Prostate gland (tissue), 2 donors: ENCODE measurements at regions not wholly inside any gene's neighbourhood (a gene's known extent, or its start where the extent isn't known, plus 50 kb on each side); places are given as distances from the start of the nearest gene placed in this dataset.
A peak's percentile ranks its signal among the peaks of the same experiment; 100 is the strongest.

Source experiments
- DNase-seq: peaks from one replicate; pipeline ENCODE4 v3.0.0-alpha.2; 2019; ENCODE audit warnings: low spot score
- H3K27ac ChIP-seq, 2 donors: fragments of 200-600 bp; sonication (generic); 2 replicates each; pipeline ENCODE4 v1.5.1; 2017 to 2019
- H3K27me3 ChIP-seq: fragments of 200-600 bp; sonication (generic); replicated peaks from 2 replicates; pipeline ENCODE4 v1.5.1; 2019; ENCODE audit not compliant: insufficient read depth
- H3K36me3 ChIP-seq, 2 donors: fragments of 200-600 bp; sonication (generic); 1 replicate in 1 of 2; 2 replicates in 1 of 2; pipeline versions ENCODE4 v1.5.1 to v1.8.1; 2017 to 2019
- H3K4me1 ChIP-seq: fragments of 200-600 bp; sonication (generic); replicated peaks from 2 replicates; pipeline ENCODE4 v1.5.1; 2019
- H3K4me3 ChIP-seq, 2 donors: fragments of 200-600 bp; sonication (generic); 2 replicates each; pipeline ENCODE4 v1.5.1; 2017 to 2019
- H3K9me3 ChIP-seq: fragments of 200-600 bp; sonication (generic); 2 replicates; pipeline ENCODE4 v1.5.1; 2017
- POLR2A ChIP-seq: fragments of 450-650 bp; IDR thresholded peaks from one replicate; pipeline ENCODE4 v1.6.1; 2016; ENCODE audit warnings: antibody characterized with exemption, mild to moderate bottlenecking
- POLR2AphosphoS5 ChIP-seq: sonication (generic); formaldehyde crosslinking; IDR thresholded peaks from one replicate; pipeline ENCODE4 v1.6.1; 2017; ENCODE audit warnings: antibody characterized with exemption
- WGBS: methylation state at CpG from one replicate; pipeline ENCODE4 v1.1.5; 2018; 5-methylcytosine and 5-hydroxymethylcytosine counted together
- intact Hi-C: fragments of 100-400 bp; cut with DNase I; formaldehyde crosslinking; loops from one replicate; pipeline ENCODE4 v1.14.2; 2022
- TF ChIP-seq, protein P1 (sequence below), 4 experiments: fragments of 200-600 bp in 2 of 4; fragments of 450-650 bp in 2 of 4; sonication (generic) in 2 of 4; IDR thresholded peaks; 1 replicate in 3 of 4; 2 replicates in 1 of 4; pipeline ENCODE4 v1.5.1; 2016 to 2019; ENCODE audit warnings: antibody characterized with exemption in 4 of 4, mild to moderate bottlenecking in 2 of 4, moderate library complexity in 2 of 4

GRCh38 chr6:23413327-23414050 lies 712.5 kb upstream of the NRSN1 start:
- H3K9me3 ChIP-seq = no peaks in the 10 kb centered on the region
- TF ChIP-seq POLR2A (no peak), POLR2AphosphoS5 (no peak)
- TF ChIP-seq, protein P1, sequence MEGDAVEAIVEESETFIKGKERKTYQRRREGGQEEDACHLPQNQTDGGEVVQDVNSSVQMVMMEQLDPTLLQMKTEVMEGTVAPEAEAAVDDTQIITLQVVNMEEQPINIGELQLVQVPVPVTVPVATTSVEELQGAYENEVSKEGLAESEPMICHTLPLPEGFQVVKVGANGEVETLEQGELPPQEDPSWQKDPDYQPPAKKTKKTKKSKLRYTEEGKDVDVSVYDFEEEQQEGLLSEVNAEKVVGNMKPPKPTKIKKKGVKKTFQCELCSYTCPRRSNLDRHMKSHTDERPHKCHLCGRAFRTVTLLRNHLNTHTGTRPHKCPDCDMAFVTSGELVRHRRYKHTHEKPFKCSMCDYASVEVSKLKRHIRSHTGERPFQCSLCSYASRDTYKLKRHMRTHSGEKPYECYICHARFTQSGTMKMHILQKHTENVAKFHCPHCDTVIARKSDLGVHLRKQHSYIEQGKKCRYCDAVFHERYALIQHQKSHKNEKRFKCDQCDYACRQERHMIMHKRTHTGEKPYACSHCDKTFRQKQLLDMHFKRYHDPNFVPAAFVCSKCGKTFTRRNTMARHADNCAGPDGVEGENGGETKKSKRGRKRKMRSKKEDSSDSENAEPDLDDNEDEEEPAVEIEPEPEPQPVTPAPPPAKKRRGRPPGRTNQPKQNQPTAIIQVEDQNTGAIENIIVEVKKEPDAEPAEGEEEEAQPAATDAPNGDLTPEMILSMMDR (IDR thresholded peaks at IDR 0.05) = no peak
- no peak overlapping the region for H3K27ac ChIP-seq
- 51% methylated on average over 2 of the region's 2 CpGs for WGBS
- intact Hi-C loops = no loop called here
- no peak overlapping the region for H3K4me3 ChIP-seq
- H3K27me3 ChIP-seq = no peaks in the 10 kb centered on the region
- no peak for DNase-seq
- H3K36me3 ChIP-seq = no peaks in the 10 kb centered on the region
- no peaks in the 10 kb centered on the region for H3K4me1 ChIP-seq

DNA sequence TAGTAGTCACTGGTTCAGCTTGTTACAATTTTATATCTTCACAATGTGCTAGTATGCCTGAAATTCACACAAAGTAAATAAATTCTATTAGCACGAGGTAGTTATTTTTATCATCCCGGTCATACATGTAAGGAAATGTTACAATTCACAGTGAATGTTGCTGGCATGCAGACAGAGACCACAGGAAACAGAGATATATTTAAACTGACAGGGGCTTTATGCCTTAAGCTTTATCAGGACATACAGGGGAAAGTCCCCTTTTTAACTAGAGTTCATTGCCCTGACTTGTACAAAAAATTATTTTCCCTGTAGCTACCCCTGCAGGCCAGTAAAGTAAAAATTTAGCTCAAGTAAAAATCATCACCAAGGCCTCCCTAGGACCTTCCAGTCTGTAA lies 712.0 kb upstream of the NRSN1 start:
- peak; percentile 5 for DNase-seq
- H3K4me1 ChIP-seq = no peaks in the 10 kb centered on the region
- intact Hi-C loops = no loop called here
- H3K27ac ChIP-seq = no peak overlapping the region
- WGBS = 5% methylated on average over 2 of the region's 2 CpGs
- TF ChIP-seq POLR2AphosphoS5 (peak; percentile 35), POLR2A (no peak)
- TF ChIP-seq, protein P1 (IDR thresholded peaks at IDR 0.05) = peak in 2 of 4 experiments; percentile 44 to 46
- no peaks in the 10 kb centered on the region for H3K36me3 ChIP-seq
- H3K4me3 ChIP-seq = no peak overlapping the region
- H3K9me3 ChIP-seq = no peaks in the 10 kb centered on the region
- no peaks in the 10 kb centered on the region for H3K27me3 ChIP-seq

- Histone ChIP-seq H3K27ac (no peak overlapping the region), H3K9me3 (no peaks in the 10 kb centered on the region), H3K4me3 (no peak overlapping the region), H3K27me3 (no peaks in the 10 kb centered on the region), H3K36me3 (no peaks in the 10 kb centered on the region), H3K4me1 (no peaks in the 10 kb centered on the region)
- TF ChIP-seq, protein P1 (IDR thresholded peaks at IDR 0.05) = no peak
- TF ChIP-seq POLR2AphosphoS5 (no peak), POLR2A (no peak)
- 77% methylated on average over 3 of the region's 3 CpGs for WGBS
- intact Hi-C loops = no loop called here
- DNase-seq = no peak
Measured at GRCh38 chr6:23414922-23415321, 711.1 kb upstream of the NRSN1 start.

DNA sequence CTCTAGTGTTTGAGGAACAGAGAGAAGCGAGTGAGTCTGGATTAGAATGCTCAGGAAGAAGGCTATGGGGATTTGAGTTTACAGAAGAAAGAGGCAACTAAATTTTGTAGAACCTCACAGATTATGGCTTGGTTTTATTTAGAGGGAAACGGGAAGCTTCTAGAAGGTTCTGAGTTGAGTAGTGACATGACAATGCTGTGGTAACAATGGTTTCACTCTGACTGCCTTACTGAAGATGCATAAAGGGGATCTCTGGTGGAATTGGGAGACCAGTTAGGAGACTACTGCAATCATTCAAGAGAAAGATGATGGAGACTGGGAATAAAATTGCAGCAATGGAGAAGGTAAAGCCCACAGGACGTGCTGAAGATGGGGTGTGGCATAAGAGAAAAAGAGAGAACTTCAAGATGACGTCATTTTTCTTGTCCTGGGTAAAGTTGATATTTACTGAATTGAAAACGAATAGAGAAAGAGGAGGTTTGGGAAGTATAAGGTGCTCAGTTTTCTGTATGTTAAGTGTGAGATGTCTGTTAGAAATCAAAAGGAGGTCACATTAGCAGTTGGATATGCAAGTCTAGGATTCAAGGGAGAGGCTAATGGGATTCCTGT lies 710.1 kb upstream of the NRSN1 start:
- TF ChIP-seq POLR2AphosphoS5 = no peak
- no peak for TF ChIP-seq POLR2A
- TF ChIP-seq, protein P1 (IDR thresholded peaks at IDR 0.05) = no peak
- Histone ChIP-seq H3K27ac (no peak overlapping the region), H3K4me3 (no peak overlapping the region), H3K27me3 (no peaks in the 10 kb centered on the region), H3K4me1 (no peaks in the 10 kb centered on the region), H3K9me3 (no peaks in the 10 kb centered on the region), H3K36me3 (no peaks in the 10 kb centered on the region)
- DNase-seq = no peak
- WGBS = 93% methylated on average over 5 of the region's 5 CpGs
- intact Hi-C loops = no loop called here

DNA sequence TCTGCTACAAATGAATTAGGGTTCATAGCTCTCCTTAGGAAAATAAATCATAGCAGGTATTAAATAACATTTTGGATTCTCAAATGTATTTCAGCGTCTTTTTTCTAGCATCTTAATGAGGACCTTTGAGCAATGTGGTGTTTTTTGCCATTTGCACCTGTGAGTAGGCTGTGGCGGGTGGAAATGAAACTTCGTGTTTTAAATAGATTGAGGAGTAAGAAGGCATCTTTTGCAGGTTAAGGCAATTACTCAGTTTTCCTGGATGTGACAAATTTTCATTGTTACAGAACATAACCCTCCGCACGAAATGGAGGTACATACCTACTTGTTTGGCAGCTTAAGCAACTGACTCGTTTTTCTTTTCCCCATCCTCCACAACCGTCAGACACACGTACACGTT lies 708.9 kb upstream of the NRSN1 start:
- Histone ChIP-seq H3K4me1 (no peaks in the 10 kb centered on the region), H3K27ac (no peak overlapping the region), H3K4me3 (no peak overlapping the region), H3K9me3 (no peaks in the 10 kb centered on the region), H3K27me3 (no peaks in the 10 kb centered on the region), H3K36me3 (no peaks in the 10 kb centered on the region)
- intact Hi-C loops = no loop called here
- WGBS = 90% methylated on average over 9 of the region's 9 CpGs
- TF ChIP-seq POLR2A (no peak), POLR2AphosphoS5 (no peak)
- TF ChIP-seq, protein P1 (IDR thresholded peaks at IDR 0.05) = no peak
- no peak for DNase-seq
